WTC11 (cell line): ENCODE measurements at regions not wholly inside any gene's neighbourhood (a gene's known extent, or its start where the extent isn't known, plus 50 kb on each side); places are given as distances from the start of the nearest gene placed in this dataset.

Source experiments
- ATAC-seq: fragments of 200-7000 bp; cut with Tn5 transposase; 2 replicates; pipeline ENCODE4 v1.10.0; 2021; ENCODE audit warnings: mild to moderate bottlenecking, moderate library complexity
- CTCF ChIA-PET: fragments of 300-600 bp; sonication (Branson Sonifier 250); formaldehyde crosslinking; loops from one replicate; lab custom pipeline; 2021; ENCODE audit warnings: antibody characterized with exemption; lab: Charles Lee
- POLR2A ChIA-PET: fragments of 350-600 bp; sonication (Branson Sonifier 250); formaldehyde crosslinking; loops from one replicate; lab custom pipeline; 2021; ENCODE audit warnings: antibody characterized with exemption; lab: Charles Lee
- DNase-seq: peaks from one replicate; pipeline ENCODE4 v3.0.0; 2021; ENCODE audit warnings: low spot score
- H3K27ac Mint-ChIP-seq: 2 replicates; pipeline ENCODE4 v1.8.0; 2021; ENCODE audit warnings: mixed read lengths
- H3K27me3 Mint-ChIP-seq: 2 replicates; pipeline ENCODE4 v1.8.0; 2021; ENCODE audit warnings: low read depth, mild to moderate bottlenecking, moderate library complexity, mixed read lengths
- H3K36me3 Mint-ChIP-seq: 2 replicates; pipeline ENCODE4 v1.8.0; 2021; ENCODE audit warnings: mixed read lengths
- H3K4me1 Mint-ChIP-seq: 2 replicates; pipeline ENCODE4 v1.8.0; 2022; ENCODE audit warnings: mixed read lengths
- H3K4me3 Mint-ChIP-seq: 2 replicates; pipeline ENCODE4 v1.8.0; 2021; ENCODE audit warnings: mild to moderate bottlenecking, moderate library complexity, mixed read lengths
- H3K9me3 Mint-ChIP-seq: 2 replicates; pipeline ENCODE4 v1.8.0; 2021; ENCODE audit warnings: mixed read lengths
- ARID4B ChIP-seq: sonication (generic); formaldehyde crosslinking; IDR thresholded peaks from 2 replicates; pipeline ENCODE4 v1.8.0; 2023; ENCODE audit warnings: missing genetic modification reagents, mild to moderate bottlenecking, borderline replicate concordance
- CBFB ChIP-seq: sonication (generic); formaldehyde crosslinking; IDR thresholded peaks from 2 replicates; pipeline ENCODE4 v1.8.1; 2022; ENCODE audit warnings: mild to moderate bottlenecking, low read depth, missing genetic modification reagents
- CDX4 ChIP-seq: fragments of 250-450 bp; sonication (Bioruptor Pico); IDR thresholded peaks from 2 replicates; pipeline ENCODE4 v1.9.0; 2021; ENCODE audit warnings: moderate library complexity, mild to moderate bottlenecking, inconsistent platforms, borderline replicate concordance
- CREM ChIP-seq: sonication (generic); formaldehyde crosslinking; IDR thresholded peaks from 2 replicates; pipeline ENCODE4 v1.8.1; 2022; ENCODE audit warnings: mild to moderate bottlenecking, missing genetic modification reagents, moderate library complexity
- E2F1 ChIP-seq: sonication (generic); formaldehyde crosslinking; IDR thresholded peaks from 2 replicates; pipeline ENCODE4 v1.8.0; 2022; ENCODE audit warnings: mild to moderate bottlenecking, missing genetic modification reagents
- GABPB1 ChIP-seq: sonication (generic); formaldehyde crosslinking; IDR thresholded peaks from 2 replicates; pipeline ENCODE4 v1.8.1; 2023; ENCODE audit warnings: mild to moderate bottlenecking, missing genetic modification reagents
- NFE2L1 ChIP-seq: sonication (generic); formaldehyde crosslinking; IDR thresholded peaks from 2 replicates; pipeline ENCODE4 v1.8.1; 2023; ENCODE audit warnings: missing genetic modification reagents
- NR1H2 ChIP-seq: sonication (generic); formaldehyde crosslinking; IDR thresholded peaks from 2 replicates; pipeline ENCODE4 v1.9.0; 2021; ENCODE audit warnings: mild to moderate bottlenecking, moderate library complexity, missing genetic modification reagents
- NR2C2 ChIP-seq: sonication (generic); formaldehyde crosslinking; IDR thresholded peaks from 2 replicates; pipeline ENCODE4 v1.8.0; 2022; ENCODE audit warnings: mild to moderate bottlenecking, missing genetic modification reagents
- NR3C1 ChIP-seq: sonication (generic); formaldehyde crosslinking; conservative IDR thresholded peaks from 2 replicates; pipeline ENCODE4 v1.8.1; 2023; ENCODE audit warnings: low read depth, mild to moderate bottlenecking, missing genetic modification reagents
- RELA ChIP-seq: sonication (generic); formaldehyde crosslinking; IDR thresholded peaks from 2 replicates; pipeline ENCODE4 v1.8.1; 2022; ENCODE audit warnings: missing genetic modification reagents, mild to moderate bottlenecking, borderline replicate concordance
- RORB ChIP-seq: fragments of 250-450 bp; sonication (Bioruptor Pico); IDR thresholded peaks from 2 replicates; pipeline ENCODE4 v1.9.0; 2021; ENCODE audit warnings: mild to moderate bottlenecking
- SMAD3 ChIP-seq: sonication (generic); formaldehyde crosslinking; IDR thresholded peaks from 2 replicates; pipeline ENCODE4 v1.8.0; 2022; ENCODE audit warnings: missing genetic modification reagents, mild to moderate bottlenecking, borderline replicate concordance
- USF1 ChIP-seq: sonication (generic); formaldehyde crosslinking; IDR thresholded peaks from 2 replicates; pipeline ENCODE4 v1.8.0; 2022; ENCODE audit warnings: mild to moderate bottlenecking, missing genetic modification reagents
- ZSCAN18 ChIP-seq: fragments of 250-450 bp; sonication (Bioruptor Pico); IDR thresholded peaks from 2 replicates; pipeline ENCODE4 v2.1.2; 2022; ENCODE audit warnings: mild to moderate bottlenecking, moderate library complexity
- TF ChIP-seq, protein P1 (sequence below): sonication (generic); formaldehyde crosslinking; IDR thresholded peaks from 2 replicates; pipeline ENCODE4 v1.8.1; 2023; ENCODE audit warnings: mild to moderate bottlenecking, missing genetic modification reagents

GRCh38 chr14:86087377-86087776 is 557.4 kb downstream of the FLRT2 start:
- H3K9me3 Mint-ChIP-seq = peaks cover 6% of the 10 kb centered on the region; the same call in 1 of the 2 replicates
- POLR2A ChIA-PET = no interaction called here

GRCh38 chr14:86086962-86087361 is 557.0 kb downstream of the FLRT2 start:
- DNase-seq (no peak), ATAC-seq (no peak)
- peaks cover 7% of the 10 kb centered on the region for H3K9me3 Mint-ChIP-seq
- H3K27me3 Mint-ChIP-seq = no peaks in the 10 kb centered on the region
- ChIA-PET CTCF (no interaction called here), POLR2A (no interaction called here)
- H3K4me1 Mint-ChIP-seq = peaks cover 26% of the 10 kb centered on the region
- no peak overlapping the region for H3K4me3 Mint-ChIP-seq
- no peak overlapping the region for H3K27ac Mint-ChIP-seq
- H3K36me3 Mint-ChIP-seq = no peaks in the 10 kb centered on the region
- TF ChIP-seq SMAD3 (CRISPR knock-in tag) (no peak), GABPB1 (no peak), RELA (CRISPR knock-in tag) (no peak), NR2C2 (CRISPR knock-in tag) (no peak), NR3C1 (CRISPR knock-in tag) (no peak), ZSCAN18 (no peak), CDX4 (CRISPR knock-in tag) (no peak), NFE2L1 (CRISPR knock-in tag) (no peak), RORB (CRISPR knock-in tag) (no peak)
- TF ChIP-seq, protein P1, sequence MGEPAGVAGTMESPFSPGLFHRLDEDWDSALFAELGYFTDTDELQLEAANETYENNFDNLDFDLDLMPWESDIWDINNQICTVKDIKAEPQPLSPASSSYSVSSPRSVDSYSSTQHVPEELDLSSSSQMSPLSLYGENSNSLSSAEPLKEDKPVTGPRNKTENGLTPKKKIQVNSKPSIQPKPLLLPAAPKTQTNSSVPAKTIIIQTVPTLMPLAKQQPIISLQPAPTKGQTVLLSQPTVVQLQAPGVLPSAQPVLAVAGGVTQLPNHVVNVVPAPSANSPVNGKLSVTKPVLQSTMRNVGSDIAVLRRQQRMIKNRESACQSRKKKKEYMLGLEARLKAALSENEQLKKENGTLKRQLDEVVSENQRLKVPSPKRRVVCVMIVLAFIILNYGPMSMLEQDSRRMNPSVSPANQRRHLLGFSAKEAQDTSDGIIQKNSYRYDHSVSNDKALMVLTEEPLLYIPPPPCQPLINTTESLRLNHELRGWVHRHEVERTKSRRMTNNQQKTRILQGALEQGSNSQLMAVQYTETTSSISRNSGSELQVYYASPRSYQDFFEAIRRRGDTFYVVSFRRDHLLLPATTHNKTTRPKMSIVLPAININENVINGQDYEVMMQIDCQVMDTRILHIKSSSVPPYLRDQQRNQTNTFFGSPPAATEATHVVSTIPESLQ (CRISPR knock-in tag) = no peak

More at GRCh38 chr14:86087377-86087776, 557.4 kb downstream of the FLRT2 start:
- Mint-ChIP-seq H3K36me3 (no peaks in the 10 kb centered on the region), H3K27me3 (no peaks in the 10 kb centered on the region), H3K27ac (no peak overlapping the region), H3K4me3 (no peak overlapping the region), H3K4me1 (peaks cover 31% of the 10 kb centered on the region)
- CTCF ChIA-PET = no interaction called here
- ATAC-seq (no peak), DNase-seq (no peak)
- TF ChIP-seq ARID4B = no peak
- no peak for TF ChIP-seq CREM (CRISPR knock-in tag)
- TF ChIP-seq CDX4 (CRISPR knock-in tag) = no peak
- TF ChIP-seq USF1 (CRISPR knock-in tag) = no peak
- TF ChIP-seq NR1H2 (CRISPR knock-in tag) = no peak
- TF ChIP-seq CBFB (CRISPR knock-in tag) = no peak
- TF ChIP-seq E2F1 = no peak
